Caco-2 (cell line): ENCODE measurements at regions not wholly inside any gene's neighbourhood (a gene's known extent, or its start where the extent isn't known, plus 50 kb on each side); places are given as distances from the start of the nearest gene placed in this dataset.

ENCODE experiments used
- BruUV-seq: library from RNA; stranded (reverse); fragments of 400-500 nt; replicated peaks from 2 replicates; lab custom pipeline; 2021; lab: Mats Ljungman, UMichigan
- CTCF ChIA-PET: fragments of 300-600 bp; sonication (Branson Sonifier 250); formaldehyde crosslinking; loops from one replicate; lab custom pipeline; 2022; ENCODE audit warnings: antibody characterized with exemption; lab: Charles Lee
- POLR2A ChIA-PET: fragments of 300-600 bp; sonication (Branson Sonifier 250); formaldehyde crosslinking; loops from one replicate; lab custom pipeline; 2022; ENCODE audit warnings: antibody characterized with exemption; lab: Charles Lee
- DNase-seq, 2 experiments: peaks; one replicate each; pipeline versions ENCODE4 v3.0.0 to v3.0.0-alpha.2; 2020 to 2022
- H3K27me3 ChIP-seq: replicated peaks from 2 replicates; pipeline ENCODE4 v1.6.0; 2011; ENCODE audit warnings: low read length; ENCODE audit not compliant: control insufficient read depth, insufficient read depth
- H3K36me3 ChIP-seq: 2 replicates; pipeline ENCODE4 v1.5.1; 2011; ENCODE audit warnings: low read length; ENCODE audit not compliant: control insufficient read depth, insufficient read depth
- H3K4me1 ChIP-seq: fragments of 250-450 bp; sonication (Bioruptor Pico); 2 replicates; pipeline ENCODE4 v1.5.1; 2020; ENCODE audit warnings: mild to moderate bottlenecking
- H3K4me3 ChIP-seq: 2 replicates; pipeline ENCODE4 v1.5.1; 2011; ENCODE audit warnings: low read depth, mild to moderate bottlenecking, control low read depth, low read length
- H3K9me3 ChIP-seq: fragments of 250-450 bp; sonication (Bioruptor Pico); 2 replicates; pipeline ENCODE4 v1.5.1; 2020; ENCODE audit warnings: mild to moderate bottlenecking, moderate library complexity
- H3K27ac Mint-ChIP-seq: one replicate; pipeline ENCODE4 v1.8.0; 2022; ENCODE audit warnings: mixed read lengths; ENCODE audit not compliant: unreplicated experiment
- H3K27me3 Mint-ChIP-seq: one replicate; pipeline ENCODE4 v1.8.0; 2022; ENCODE audit warnings: mixed read lengths; ENCODE audit not compliant: insufficient read depth, unreplicated experiment
- H3K36me3 Mint-ChIP-seq: one replicate; pipeline ENCODE4 v1.8.0; 2022; ENCODE audit warnings: mild to moderate bottlenecking, mixed read lengths; ENCODE audit not compliant: insufficient read depth, unreplicated experiment
- H3K4me1 Mint-ChIP-seq: one replicate; pipeline ENCODE4 v1.8.0; 2022; ENCODE audit warnings: low read depth, mixed read lengths; ENCODE audit not compliant: unreplicated experiment
- H3K4me3 Mint-ChIP-seq: one replicate; pipeline ENCODE4 v1.8.0; 2022; ENCODE audit warnings: mild to moderate bottlenecking, moderate library complexity, mixed read lengths; ENCODE audit not compliant: unreplicated experiment
- H3K9me3 Mint-ChIP-seq: one replicate; pipeline ENCODE4 v1.8.0; 2022; ENCODE audit warnings: mixed read lengths; ENCODE audit not compliant: unreplicated experiment
- intact Hi-C: fragments of 100-400 bp; cut with micrococcal nuclease; formaldehyde crosslinking; loops from one replicate; pipeline ENCODE4 v1.10.0; 2022; ENCODE audit not compliant: unreplicated experiment
- TF ChIP-seq, protein P1 (sequence below), 2 experiments: fragments of 200-600 bp in 1 of 2; IDR thresholded peaks; 1 replicate in 1 of 2; 2 replicates in 1 of 2; pipeline versions ENCODE4 v1.5.1 to v1.8.0; 2011 to 2022; ENCODE audit warnings: antibody characterized with exemption in 1 of 2, control low read depth in 1 of 2, inconsistent platforms in 1 of 2, low read depth in 1 of 2, low read length in 1 of 2, mild to moderate bottlenecking in 1 of 2, moderate library complexity in 1 of 2; ENCODE audit not compliant: insufficient read depth in 1 of 2, severe bottlenecking in 1 of 2, unreplicated experiment in 1 of 2

DNA sequence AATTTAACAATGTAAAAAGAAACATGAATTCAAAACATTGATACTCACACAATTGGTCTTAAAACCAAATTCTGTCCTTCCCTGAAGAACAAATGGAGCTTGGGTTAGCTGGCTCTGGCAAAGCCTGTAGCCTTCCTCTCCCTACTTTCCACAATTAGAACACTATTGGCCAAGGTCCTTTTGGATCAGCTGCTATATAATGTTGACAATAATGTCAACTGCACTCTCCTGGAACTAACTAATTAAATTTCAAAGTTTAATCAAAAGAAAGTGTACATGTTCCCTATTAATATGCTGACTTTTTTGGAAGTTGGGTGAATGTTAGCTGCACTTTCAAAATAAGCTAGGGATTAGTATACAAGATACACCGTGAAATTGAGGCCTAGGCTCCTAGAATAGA lies 440.1 kb upstream of the NFE2L3 start:
- no peak overlapping the region for H3K4me3 Mint-ChIP-seq
- Histone ChIP-seq H3K4me3 (no peak overlapping the region), H3K9me3 (no peaks in the 10 kb centered on the region), H3K36me3 (no peaks in the 10 kb centered on the region), H3K4me1 (no peaks in the 10 kb centered on the region), H3K27me3 (no peaks in the 10 kb centered on the region)
- CTCF ChIA-PET = no interaction called here
- TF ChIP-seq, protein P1, sequence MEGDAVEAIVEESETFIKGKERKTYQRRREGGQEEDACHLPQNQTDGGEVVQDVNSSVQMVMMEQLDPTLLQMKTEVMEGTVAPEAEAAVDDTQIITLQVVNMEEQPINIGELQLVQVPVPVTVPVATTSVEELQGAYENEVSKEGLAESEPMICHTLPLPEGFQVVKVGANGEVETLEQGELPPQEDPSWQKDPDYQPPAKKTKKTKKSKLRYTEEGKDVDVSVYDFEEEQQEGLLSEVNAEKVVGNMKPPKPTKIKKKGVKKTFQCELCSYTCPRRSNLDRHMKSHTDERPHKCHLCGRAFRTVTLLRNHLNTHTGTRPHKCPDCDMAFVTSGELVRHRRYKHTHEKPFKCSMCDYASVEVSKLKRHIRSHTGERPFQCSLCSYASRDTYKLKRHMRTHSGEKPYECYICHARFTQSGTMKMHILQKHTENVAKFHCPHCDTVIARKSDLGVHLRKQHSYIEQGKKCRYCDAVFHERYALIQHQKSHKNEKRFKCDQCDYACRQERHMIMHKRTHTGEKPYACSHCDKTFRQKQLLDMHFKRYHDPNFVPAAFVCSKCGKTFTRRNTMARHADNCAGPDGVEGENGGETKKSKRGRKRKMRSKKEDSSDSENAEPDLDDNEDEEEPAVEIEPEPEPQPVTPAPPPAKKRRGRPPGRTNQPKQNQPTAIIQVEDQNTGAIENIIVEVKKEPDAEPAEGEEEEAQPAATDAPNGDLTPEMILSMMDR (IDR thresholded peaks at IDR 0.05; ENCODE audit: insufficient read depth in 1 of 2, low read depth in 1 of 2, low read length in 1 of 2, severe bottlenecking in 1 of 2, unreplicated experiment in 1 of 2) = no peak
- no peak overlapping the region for H3K27ac Mint-ChIP-seq
- H3K27me3 Mint-ChIP-seq = peaks cover 12% of the 10 kb centered on the region
- intact Hi-C loops = no loop called here
- no TSS peak for BruUV-seq
- H3K36me3 Mint-ChIP-seq = peaks cover 5% of the 10 kb centered on the region
- POLR2A ChIA-PET = no interaction called here
- H3K9me3 Mint-ChIP-seq = no peaks in the 10 kb centered on the region
- H3K4me1 Mint-ChIP-seq = no peaks in the 10 kb centered on the region
- no peak for DNase-seq

- Mint-ChIP-seq H3K4me1 (no peaks in the 10 kb centered on the region), H3K4me3 (no peak overlapping the region), H3K27ac (no peak overlapping the region), H3K36me3 (peaks cover 5% of the 10 kb centered on the region), H3K9me3 (no peaks in the 10 kb centered on the region), H3K27me3 (peaks cover 15% of the 10 kb centered on the region)
- H3K4me1 ChIP-seq = no peaks in the 10 kb centered on the region
- H3K36me3 ChIP-seq = no peaks in the 10 kb centered on the region
- TF ChIP-seq, protein P1 (IDR thresholded peaks at IDR 0.05; ENCODE audit: insufficient read depth in 1 of 2, low read depth in 1 of 2, low read length in 1 of 2, severe bottlenecking in 1 of 2, unreplicated experiment in 1 of 2) = no peak
- H3K9me3 ChIP-seq = no peaks in the 10 kb centered on the region
- CTCF ChIA-PET = no interaction called here
- DNase-seq = no peak
- intact Hi-C loops = no loop called here
- no peaks in the 10 kb centered on the region; the same call in 1 of the 2 replicates for H3K27me3 ChIP-seq
- H3K4me3 ChIP-seq = no peak overlapping the region
- POLR2A ChIA-PET = no interaction called here
- no TSS peak for BruUV-seq
These were observed 439.5 kb upstream of the NFE2L3 start for GRCh38 chr7:25712500-25712899.

DNA sequence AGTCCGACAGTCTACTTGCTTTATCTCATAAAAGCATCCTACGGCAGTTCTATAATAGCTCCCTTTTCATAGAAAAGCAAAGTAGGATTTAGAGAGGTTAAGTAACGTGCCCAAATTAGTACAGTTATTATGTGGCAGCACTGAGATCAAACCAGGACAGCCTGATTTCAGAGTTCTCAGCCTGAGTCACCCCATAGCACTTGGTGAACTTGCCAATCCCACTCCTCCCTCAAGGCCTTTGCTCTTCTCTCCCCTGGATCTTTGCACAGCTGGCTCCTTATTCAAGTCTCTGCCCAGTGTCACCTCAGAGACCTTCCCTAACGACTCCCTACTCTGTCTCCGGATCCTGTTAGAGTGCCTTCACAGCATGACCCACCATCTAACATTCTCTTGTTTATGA lies 438.0 kb upstream of the NFE2L3 start:
- no peaks in the 10 kb centered on the region for H3K4me1 ChIP-seq
- no peaks in the 10 kb centered on the region for H3K9me3 Mint-ChIP-seq
- peaks cover 13% of the 10 kb centered on the region for H3K27me3 Mint-ChIP-seq
- H3K27ac Mint-ChIP-seq = no peak overlapping the region
- POLR2A ChIA-PET = no interaction called here
- CTCF ChIA-PET = no interaction called here
- H3K27me3 ChIP-seq = no peaks in the 10 kb centered on the region; the same call in 1 of the 2 replicates
- TF ChIP-seq, protein P1 (IDR thresholded peaks at IDR 0.05; ENCODE audit: insufficient read depth in 1 of 2, low read depth in 1 of 2, low read length in 1 of 2, severe bottlenecking in 1 of 2, unreplicated experiment in 1 of 2) = no peak
- no peaks in the 10 kb centered on the region for H3K36me3 Mint-ChIP-seq
- no peak overlapping the region for H3K4me3 ChIP-seq
- no TSS peak for BruUV-seq
- no peaks in the 10 kb centered on the region for H3K9me3 ChIP-seq
- intact Hi-C loops = no loop called here
- H3K4me3 Mint-ChIP-seq = no peak overlapping the region
- H3K36me3 ChIP-seq = no peaks in the 10 kb centered on the region
- DNase-seq = no peak
- no peaks in the 10 kb centered on the region for H3K4me1 Mint-ChIP-seq
